ENCODE measurements at regions not wholly inside any gene's neighbourhood (a gene's known extent, or its start where the extent isn't known, plus 50 kb on each side); places are given as distances from the start of the nearest gene placed in this dataset.
A peak's percentile ranks its signal among the peaks of the same experiment; 100 is the strongest.

DNA sequence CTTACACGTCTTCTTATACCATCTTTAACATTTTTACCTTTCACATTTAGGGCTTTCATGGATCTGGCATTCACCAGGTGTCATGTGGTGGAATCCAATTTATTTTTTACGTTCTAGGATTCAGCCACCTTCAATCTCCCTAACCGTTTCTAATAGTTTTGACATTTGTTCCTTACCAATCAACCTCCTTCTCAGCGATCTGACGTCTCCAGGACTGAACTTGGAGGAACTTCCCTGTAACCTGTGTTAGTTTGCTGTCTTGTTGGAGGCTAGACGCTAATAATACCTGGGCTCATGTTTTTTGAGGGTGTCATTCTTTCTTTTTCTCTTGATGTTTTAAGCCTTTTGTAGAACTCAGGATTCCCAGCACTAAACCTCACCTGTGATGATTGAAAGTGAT lies 351.6 kb downstream of the THBS2 start:
- H3K4me1 Mint-ChIP-seq (ENCODE audit: insufficient read depth, unreplicated experiment), result no peaks in the 10 kb centered on the region
- no peaks in the 10 kb centered on the region for H3K36me3 Mint-ChIP-seq (ENCODE audit: insufficient read depth, unreplicated experiment)
- DNase-seq (ENCODE audit: unreplicated experiment), result no peak
- H3K27me3 Mint-ChIP-seq (ENCODE audit: insufficient read depth, unreplicated experiment), result peaks cover 30% of the 10 kb centered on the region
- ChIA-PET CTCF (interaction anchor here (0.9 kb wide), 1 partner anchor 874 kb away, joined by 4 read pairs; no protein-coding TSS in a partner anchor), POLR2A (no interaction called here)
- intact Hi-C loops (cut with micrococcal nuclease), result no loop called here
- BruUV-seq (replicated peaks), result no TSS peak
- TF ChIP-seq CTCF (IDR thresholded peaks at IDR 0.05; ENCODE audit: unreplicated experiment), result no peak
- H3K4me3 Mint-ChIP-seq (ENCODE audit: unreplicated experiment), result no peak overlapping the region
- no peak overlapping the region for H3K27ac Mint-ChIP-seq (ENCODE audit: low read depth, unreplicated experiment)
- no peaks in the 10 kb centered on the region for H3K9me3 Mint-ChIP-seq (ENCODE audit: unreplicated experiment)

- DNase-seq (ENCODE audit: unreplicated experiment), result no peak
- no peak overlapping the region for H3K27ac Mint-ChIP-seq (ENCODE audit: low read depth, unreplicated experiment)
- ChIA-PET POLR2A (no interaction called here), CTCF (interaction anchor here (0.9 kb wide), 1 partner anchor 875 kb away, joined by 4 read pairs; no protein-coding TSS in a partner anchor)
- H3K4me3 Mint-ChIP-seq (ENCODE audit: unreplicated experiment), result no peak overlapping the region
- intact Hi-C loops (cut with micrococcal nuclease), result no loop called here
- H3K9me3 Mint-ChIP-seq (ENCODE audit: unreplicated experiment), result no peaks in the 10 kb centered on the region
- H3K27me3 Mint-ChIP-seq (ENCODE audit: insufficient read depth, unreplicated experiment), result peaks cover 30% of the 10 kb centered on the region
- TF ChIP-seq CTCF (IDR thresholded peaks at IDR 0.05; ENCODE audit: unreplicated experiment), result no peak
- no peaks in the 10 kb centered on the region for H3K4me1 Mint-ChIP-seq (ENCODE audit: insufficient read depth, unreplicated experiment)
- no peaks in the 10 kb centered on the region for H3K36me3 Mint-ChIP-seq (ENCODE audit: insufficient read depth, unreplicated experiment)
- no TSS peak for BruUV-seq (replicated peaks)
Measured at GRCh38 chr6:168901076-168901475, 352.6 kb downstream of the THBS2 start.

DNA sequence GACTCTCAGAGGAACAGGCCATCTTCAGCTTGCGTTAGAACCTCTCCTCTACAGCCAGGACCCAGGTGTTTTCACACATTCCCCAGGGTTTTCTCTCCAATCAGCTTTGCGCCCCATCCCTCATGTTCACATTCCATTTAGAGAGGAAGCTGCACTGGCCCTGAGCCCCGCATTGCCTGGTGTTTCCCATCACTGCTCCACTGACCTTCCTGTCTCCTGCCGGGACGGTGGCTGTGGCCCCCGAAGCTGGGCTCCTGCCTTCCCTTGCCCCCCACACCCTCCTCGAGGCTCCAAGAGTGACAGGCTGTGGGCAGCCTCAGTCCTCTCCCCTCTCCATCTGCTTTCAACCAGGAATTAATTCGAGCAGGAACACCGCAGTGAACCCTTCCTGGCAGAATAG lies 357.3 kb downstream of the THBS2 start:
- no TSS peak for BruUV-seq (replicated peaks)
- TF ChIP-seq CTCF (IDR thresholded peaks at IDR 0.05; ENCODE audit: unreplicated experiment), result no peak
- no peaks in the 10 kb centered on the region for H3K4me1 Mint-ChIP-seq (ENCODE audit: insufficient read depth, unreplicated experiment)
- no peak overlapping the region for H3K27ac Mint-ChIP-seq (ENCODE audit: low read depth, unreplicated experiment)
- DNase-seq (ENCODE audit: unreplicated experiment), result no peak
- no peak overlapping the region for H3K4me3 Mint-ChIP-seq (ENCODE audit: unreplicated experiment)
- H3K27me3 Mint-ChIP-seq (ENCODE audit: insufficient read depth, unreplicated experiment), result peaks cover 33% of the 10 kb centered on the region
- intact Hi-C loops (cut with micrococcal nuclease), result loop anchor here (5.0 to 10.0 kb wide), 3 partner anchors 898 to 1621 kb away; partner anchors contain the start of gene DLL1
- H3K36me3 Mint-ChIP-seq (ENCODE audit: insufficient read depth, unreplicated experiment), result no peaks in the 10 kb centered on the region
- no peaks in the 10 kb centered on the region for H3K9me3 Mint-ChIP-seq (ENCODE audit: unreplicated experiment)
- POLR2A ChIA-PET, result no interaction called here
- CTCF ChIA-PET, result interaction anchor here (0.5 kb wide), 1 partner anchor 21 kb away, joined by 3 read pairs; no protein-coding TSS in a partner anchor

GRCh38 chr6:168895102-168895812 lies 358.4 kb downstream of the THBS2 start:
- Mint-ChIP-seq H3K4me1 (ENCODE audit: insufficient read depth, unreplicated experiment) (no peaks in the 10 kb centered on the region), H3K27me3 (ENCODE audit: insufficient read depth, unreplicated experiment) (peaks cover 35% of the 10 kb centered on the region), H3K27ac (ENCODE audit: low read depth, unreplicated experiment) (no peak overlapping the region), H3K4me3 (ENCODE audit: unreplicated experiment) (peak overlapping the region; percentile 35), H3K36me3 (ENCODE audit: insufficient read depth, unreplicated experiment) (no peaks in the 10 kb centered on the region), H3K9me3 (ENCODE audit: unreplicated experiment) (no peaks in the 10 kb centered on the region)
- ChIA-PET POLR2A (interaction anchor here (0.6 to 1.6 kb wide), 3 partner anchors 112 to 1665 kb away, joined by 3 to 4 read pairs (median 4); no protein-coding TSS in a partner anchor), CTCF (interaction anchor here (0.6 to 10.7 kb wide), 9 partner anchors 9 to 1635 kb away, joined by 3 to 68 read pairs (median 6); no protein-coding TSS in a partner anchor)
- DNase-seq (ENCODE audit: unreplicated experiment), result peak; percentile 75
- TF ChIP-seq CTCF (IDR thresholded peaks at IDR 0.05; ENCODE audit: unreplicated experiment), result peak; percentile 93
- intact Hi-C loops (cut with micrococcal nuclease), result loop anchor here (1.0 to 10.0 kb wide), 5 partner anchors 62 to 1622 kb away; partner anchors contain the start of gene DLL1
- no TSS peak for BruUV-seq (replicated peaks)

Measured in MCF 10A (cell line).